ENCODE measurements at regions not wholly inside any gene's neighbourhood (a gene's known extent, or its start where the extent isn't known, plus 50 kb on each side); places are given as distances from the start of the nearest gene placed in this dataset.

DNA sequence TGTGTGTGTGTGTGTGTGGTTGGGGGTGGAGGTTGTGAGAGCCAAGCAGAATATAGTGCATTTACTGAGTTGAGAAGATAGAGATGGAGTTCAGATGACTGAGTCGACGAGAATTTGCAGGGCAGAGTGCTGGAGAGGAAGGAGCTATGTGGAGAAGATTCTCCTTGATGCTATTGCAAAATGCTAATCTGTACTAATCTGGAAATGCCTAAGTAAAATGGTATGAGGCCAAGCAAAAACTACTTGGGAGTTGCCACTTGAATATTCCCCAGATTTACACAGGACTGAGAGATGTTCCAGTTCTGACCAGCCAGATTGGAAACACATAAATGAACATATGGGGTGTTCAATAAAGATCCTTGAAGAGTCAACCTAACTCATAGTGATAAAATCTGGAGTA lies 316.4 kb downstream of the NSUN3 start:
- TF ChIP-seq, protein P1, sequence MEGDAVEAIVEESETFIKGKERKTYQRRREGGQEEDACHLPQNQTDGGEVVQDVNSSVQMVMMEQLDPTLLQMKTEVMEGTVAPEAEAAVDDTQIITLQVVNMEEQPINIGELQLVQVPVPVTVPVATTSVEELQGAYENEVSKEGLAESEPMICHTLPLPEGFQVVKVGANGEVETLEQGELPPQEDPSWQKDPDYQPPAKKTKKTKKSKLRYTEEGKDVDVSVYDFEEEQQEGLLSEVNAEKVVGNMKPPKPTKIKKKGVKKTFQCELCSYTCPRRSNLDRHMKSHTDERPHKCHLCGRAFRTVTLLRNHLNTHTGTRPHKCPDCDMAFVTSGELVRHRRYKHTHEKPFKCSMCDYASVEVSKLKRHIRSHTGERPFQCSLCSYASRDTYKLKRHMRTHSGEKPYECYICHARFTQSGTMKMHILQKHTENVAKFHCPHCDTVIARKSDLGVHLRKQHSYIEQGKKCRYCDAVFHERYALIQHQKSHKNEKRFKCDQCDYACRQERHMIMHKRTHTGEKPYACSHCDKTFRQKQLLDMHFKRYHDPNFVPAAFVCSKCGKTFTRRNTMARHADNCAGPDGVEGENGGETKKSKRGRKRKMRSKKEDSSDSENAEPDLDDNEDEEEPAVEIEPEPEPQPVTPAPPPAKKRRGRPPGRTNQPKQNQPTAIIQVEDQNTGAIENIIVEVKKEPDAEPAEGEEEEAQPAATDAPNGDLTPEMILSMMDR (IDR thresholded peaks at IDR 0.05), result no peak
- no peak for TF ChIP-seq POLR2A (IDR thresholded peaks at IDR 0.05)
- TF ChIP-seq POLR2AphosphoS5 (IDR thresholded peaks at IDR 0.05), result no peak
- TF ChIP-seq EP300 (IDR thresholded peaks at IDR 0.05), result no peak
- no peak overlapping the region for H3K27ac ChIP-seq
- no peak for DNase-seq
- 80 to 94% (median 91%) methylated on average over 2 of the region's 2 CpGs for WGBS, 5 donors
- no peak overlapping the region for H3K4me3 ChIP-seq
- H3K36me3 ChIP-seq, result no peaks in the 10 kb centered on the region
- H3K9me3 ChIP-seq, result no peaks in the 10 kb centered on the region
- H3K27me3 ChIP-seq, result no peaks in the 10 kb centered on the region
- no peaks in the 10 kb centered on the region for H3K4me1 ChIP-seq
- intact Hi-C loops (cut with DNase I; ENCODE audit: low total_unique reads), result no loop called here

DNA sequence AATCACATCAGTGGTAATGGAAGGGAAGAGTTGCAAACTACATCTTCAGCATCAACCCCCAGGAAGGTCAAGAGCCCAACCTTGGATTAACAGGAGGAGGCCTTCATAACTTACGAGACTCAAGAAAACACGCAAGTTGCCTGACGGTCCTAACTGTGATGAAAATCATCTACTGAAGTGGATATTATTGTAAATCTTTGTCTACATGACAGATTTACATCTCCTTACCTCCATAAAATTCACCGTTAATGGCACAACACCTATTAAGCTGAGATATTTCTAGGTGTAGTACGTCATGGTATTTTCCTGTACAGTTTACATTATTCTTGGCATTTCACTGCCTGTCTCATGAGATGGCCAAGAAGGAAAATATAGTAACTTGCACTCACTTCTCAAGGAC lies 332.0 kb downstream of the NSUN3 start:
- intact Hi-C loops (cut with DNase I; ENCODE audit: low total_unique reads), result no loop called here
- Histone ChIP-seq H3K27me3 (no peaks in the 10 kb centered on the region), H3K9me3 (no peaks in the 10 kb centered on the region), H3K4me3 (no peak overlapping the region), H3K36me3 (no peaks in the 10 kb centered on the region), H3K27ac (no peak overlapping the region), H3K4me1 (no peaks in the 10 kb centered on the region)
- TF ChIP-seq POLR2A (IDR thresholded peaks at IDR 0.05), result no peak
- no peak for TF ChIP-seq POLR2AphosphoS5 (IDR thresholded peaks at IDR 0.05)
- TF ChIP-seq, protein P1 (IDR thresholded peaks at IDR 0.05), result no peak
- no peak for TF ChIP-seq EP300 (IDR thresholded peaks at IDR 0.05)
- 81 to 87% (median 85%) methylated on average over 5 of the region's 5 CpGs for WGBS, 5 donors
- no peak for DNase-seq

DNA sequence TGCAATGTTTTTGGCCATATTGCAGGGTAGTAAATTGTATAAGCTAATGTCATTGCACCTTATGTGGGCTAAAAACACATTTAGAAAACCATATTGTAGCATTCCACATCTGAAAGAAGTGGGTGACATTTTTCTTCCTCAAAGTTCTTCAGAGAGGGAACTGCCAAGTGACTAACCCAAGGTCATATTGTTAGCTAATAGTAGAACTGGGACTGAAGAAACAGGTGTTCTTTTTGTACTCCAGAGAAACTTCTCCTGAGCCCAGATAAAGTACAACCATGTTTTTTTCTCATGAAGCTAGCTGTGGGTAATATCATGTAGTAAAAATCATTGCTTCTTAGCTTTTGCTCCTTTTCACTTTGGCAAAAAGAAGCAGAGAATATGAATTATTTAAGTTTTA lies 333.0 kb downstream of the NSUN3 start:
- H3K27ac ChIP-seq, result no peak overlapping the region
- TF ChIP-seq POLR2A (IDR thresholded peaks at IDR 0.05) (no peak), EP300 (IDR thresholded peaks at IDR 0.05) (no peak), POLR2AphosphoS5 (IDR thresholded peaks at IDR 0.05) (no peak)
- TF ChIP-seq, protein P1 (IDR thresholded peaks at IDR 0.05), result no peak
- intact Hi-C loops (cut with DNase I; ENCODE audit: low total_unique reads), result no loop called here

DNA sequence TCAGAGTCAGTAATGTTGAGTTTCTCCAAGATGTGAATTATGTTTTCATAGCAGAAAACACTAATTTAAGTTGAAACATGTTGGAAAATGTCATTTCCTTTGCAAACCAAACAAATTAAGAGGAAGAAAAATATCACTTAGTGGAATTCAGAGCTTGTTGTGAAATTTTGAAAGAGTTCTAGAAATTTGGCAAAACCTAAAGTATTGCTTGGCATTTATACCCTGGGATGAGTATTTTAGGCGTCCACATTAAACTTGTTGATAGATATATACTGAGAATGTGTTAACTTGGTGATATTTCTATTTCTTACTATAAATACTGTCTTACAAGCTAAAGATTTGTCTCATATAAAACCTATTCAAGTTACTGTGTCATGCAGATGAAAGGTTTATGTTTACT lies 335.2 kb downstream of the NSUN3 start:
- WGBS, 5 donors, result 71 to 88% (median 84%) methylated on average over 1 of the region's 1 CpG
- no peaks in the 10 kb centered on the region for H3K9me3 ChIP-seq
- TF ChIP-seq POLR2A (IDR thresholded peaks at IDR 0.05), result no peak
- TF ChIP-seq, protein P1 (IDR thresholded peaks at IDR 0.05), result no peak
- no peak for TF ChIP-seq POLR2AphosphoS5 (IDR thresholded peaks at IDR 0.05)
- DNase-seq, result no peak
- intact Hi-C loops (cut with DNase I; ENCODE audit: low total_unique reads), result no loop called here
- H3K4me3 ChIP-seq, result no peak overlapping the region
- H3K27me3 ChIP-seq, result no peaks in the 10 kb centered on the region
- H3K27ac ChIP-seq, result no peak overlapping the region
- no peaks in the 10 kb centered on the region for H3K36me3 ChIP-seq
- no peaks in the 10 kb centered on the region for H3K4me1 ChIP-seq

More for the DNA sequence above, 333.0 kb downstream of the NSUN3 start:
- no peaks in the 10 kb centered on the region for H3K27me3 ChIP-seq
- no peaks in the 10 kb centered on the region for H3K9me3 ChIP-seq
- no peaks in the 10 kb centered on the region for H3K4me1 ChIP-seq
- no peaks in the 10 kb centered on the region for H3K36me3 ChIP-seq
- DNase-seq, result no peak
- no peak overlapping the region for H3K4me3 ChIP-seq

DNA sequence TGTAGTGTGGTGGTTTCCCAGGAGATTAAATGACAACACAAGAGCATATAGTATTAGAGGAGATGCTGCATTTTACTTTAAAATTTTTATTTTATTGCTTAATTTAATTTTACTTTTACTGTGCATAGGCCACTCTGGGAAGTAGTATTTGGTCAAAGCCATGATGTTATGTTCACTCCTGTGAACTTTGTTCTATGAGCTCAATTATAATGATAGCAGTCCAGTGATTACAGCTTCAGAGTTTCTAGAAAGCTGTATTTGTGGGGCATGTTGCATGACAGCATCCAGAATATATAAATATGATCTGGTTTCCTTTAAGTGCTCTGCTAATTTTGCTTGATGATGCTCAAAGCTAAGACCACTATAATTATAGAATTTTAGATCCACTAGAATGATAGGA lies 338.6 kb downstream of the NSUN3 start:
- H3K36me3 ChIP-seq, result no peaks in the 10 kb centered on the region
- TF ChIP-seq EP300 (IDR thresholded peaks at IDR 0.05) (no peak), POLR2A (IDR thresholded peaks at IDR 0.05) (no peak), POLR2AphosphoS5 (IDR thresholded peaks at IDR 0.05) (no peak)
- TF ChIP-seq, protein P1 (IDR thresholded peaks at IDR 0.05), result no peak
- no peaks in the 10 kb centered on the region for H3K27me3 ChIP-seq
- no peaks in the 10 kb centered on the region for H3K4me1 ChIP-seq
- no peak overlapping the region for H3K4me3 ChIP-seq
- intact Hi-C loops (cut with DNase I; ENCODE audit: low total_unique reads), result no loop called here
- H3K9me3 ChIP-seq, result no peaks in the 10 kb centered on the region
- no peak overlapping the region for H3K27ac ChIP-seq
- DNase-seq, result no peak

All from stomach (tissue), 8 donors.